Fibroblast of lung (primary cell): ENCODE measurements at regions not wholly inside any gene's neighbourhood (a gene's known extent, or its start where the extent isn't known, plus 50 kb on each side); places are given as distances from the start of the nearest gene placed in this dataset.

Experiments
- EZH2 ChIP-seq: IDR thresholded peaks from 2 replicates; pipeline ENCODE4 v1.5.1; 2012; ENCODE audit warnings: low read length, control low read depth, mild to moderate bottlenecking; ENCODE audit errors: missing control alignments
- TF ChIP-seq, protein P1 (sequence below), 2 donors: IDR thresholded peaks in 1 of 2; conservative IDR thresholded peaks in 1 of 2; 1 replicate in 1 of 2; 2 replicates in 1 of 2; pipeline ENCODE4 v1.5.1; 2011 to 2012; ENCODE audit warnings: low read length in 2 of 2, control low read depth in 1 of 2, inconsistent platforms in 1 of 2, low read depth in 1 of 2, mild to moderate bottlenecking in 1 of 2

- TF ChIP-seq, protein P1, sequence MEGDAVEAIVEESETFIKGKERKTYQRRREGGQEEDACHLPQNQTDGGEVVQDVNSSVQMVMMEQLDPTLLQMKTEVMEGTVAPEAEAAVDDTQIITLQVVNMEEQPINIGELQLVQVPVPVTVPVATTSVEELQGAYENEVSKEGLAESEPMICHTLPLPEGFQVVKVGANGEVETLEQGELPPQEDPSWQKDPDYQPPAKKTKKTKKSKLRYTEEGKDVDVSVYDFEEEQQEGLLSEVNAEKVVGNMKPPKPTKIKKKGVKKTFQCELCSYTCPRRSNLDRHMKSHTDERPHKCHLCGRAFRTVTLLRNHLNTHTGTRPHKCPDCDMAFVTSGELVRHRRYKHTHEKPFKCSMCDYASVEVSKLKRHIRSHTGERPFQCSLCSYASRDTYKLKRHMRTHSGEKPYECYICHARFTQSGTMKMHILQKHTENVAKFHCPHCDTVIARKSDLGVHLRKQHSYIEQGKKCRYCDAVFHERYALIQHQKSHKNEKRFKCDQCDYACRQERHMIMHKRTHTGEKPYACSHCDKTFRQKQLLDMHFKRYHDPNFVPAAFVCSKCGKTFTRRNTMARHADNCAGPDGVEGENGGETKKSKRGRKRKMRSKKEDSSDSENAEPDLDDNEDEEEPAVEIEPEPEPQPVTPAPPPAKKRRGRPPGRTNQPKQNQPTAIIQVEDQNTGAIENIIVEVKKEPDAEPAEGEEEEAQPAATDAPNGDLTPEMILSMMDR (conservative IDR thresholded peaks at IDR 0.05 in 1 of 2, IDR thresholded peaks at IDR 0.05 in 1 of 2; ENCODE audit: low read depth in 1 of 2, low read length in 2 of 2) = no peak
- no peak for TF ChIP-seq EZH2
Observed at GRCh38 chr5:135173662-135174290, 139.7 kb upstream of the PITX1 start.
